NCI-H1048 (cell line): ENCODE measurements at regions not wholly inside any gene's neighbourhood (a gene's known extent, or its start where the extent isn't known, plus 50 kb on each side); places are given as distances from the start of the nearest gene placed in this dataset.
"Not testable (repeated sequence)": the region's sequence is repeated elsewhere in the genome, so short reads cannot be mapped to it uniquely, and the experiment has no call there.

Experiments
- DNase-seq: peaks from one replicate; lab custom pipeline; 2025; lab: John Stamatoyannopoulos, UW

DNA sequence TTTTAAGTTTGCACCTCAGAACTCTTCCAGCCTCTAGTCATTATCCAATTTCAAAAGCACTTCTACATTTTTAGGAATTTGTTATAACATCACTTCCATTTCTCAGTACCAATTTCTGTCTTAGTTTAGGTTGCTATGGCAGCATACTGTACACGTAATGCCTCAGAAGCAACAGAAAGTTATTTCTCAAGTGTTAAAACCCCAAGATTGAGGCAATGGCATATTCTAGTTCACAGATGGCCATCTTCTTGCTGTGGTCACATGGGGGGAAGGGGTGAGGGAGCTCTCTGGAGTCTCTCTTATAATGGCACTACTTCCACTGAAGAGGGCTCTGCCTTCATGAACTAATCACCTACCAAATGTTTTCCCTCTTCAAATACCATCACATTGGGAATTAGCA is 220.3 kb upstream of the CTSO start:
- DNase-seq, result no peak

DNA sequence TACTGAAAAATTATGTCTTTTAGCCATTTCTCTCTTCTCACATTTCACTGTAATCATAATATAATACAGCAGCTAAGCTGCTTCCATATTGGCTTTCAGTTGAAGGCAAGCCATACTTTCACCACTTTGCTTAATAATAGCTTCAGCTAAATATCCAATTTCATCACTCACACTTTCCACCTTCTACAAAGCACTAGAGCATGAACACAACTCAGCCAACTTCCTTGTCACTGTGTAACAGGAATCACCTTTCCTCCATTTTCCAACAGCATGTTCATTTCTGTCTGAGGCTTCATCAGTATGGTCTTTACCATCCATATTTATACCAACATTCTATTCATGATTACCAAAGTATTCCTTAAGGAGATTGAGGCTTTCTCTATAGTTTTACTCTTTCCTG is 219.8 kb upstream of the CTSO start:
- no peak for DNase-seq

DNA sequence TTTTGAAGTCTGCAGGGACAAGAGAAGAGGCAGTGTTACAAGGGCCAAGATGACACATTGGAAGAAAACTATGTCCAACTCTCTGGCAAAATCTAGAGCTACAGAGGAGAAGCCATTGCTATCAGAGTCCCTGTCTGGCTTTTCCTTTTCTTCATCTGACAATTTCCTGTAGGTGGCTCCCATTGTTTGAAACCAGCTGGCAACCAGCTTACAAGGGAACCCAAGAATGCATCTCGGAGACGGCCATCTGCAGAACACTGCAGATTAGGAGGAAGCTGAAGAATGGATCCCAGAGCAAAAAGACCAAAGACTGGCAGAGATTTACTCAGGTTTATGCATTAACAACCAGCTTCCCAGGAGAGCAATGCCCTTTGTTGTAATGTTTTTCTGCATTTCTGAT is 216.2 kb upstream of the CTSO start:
- DNase-seq, result no peak

DNA sequence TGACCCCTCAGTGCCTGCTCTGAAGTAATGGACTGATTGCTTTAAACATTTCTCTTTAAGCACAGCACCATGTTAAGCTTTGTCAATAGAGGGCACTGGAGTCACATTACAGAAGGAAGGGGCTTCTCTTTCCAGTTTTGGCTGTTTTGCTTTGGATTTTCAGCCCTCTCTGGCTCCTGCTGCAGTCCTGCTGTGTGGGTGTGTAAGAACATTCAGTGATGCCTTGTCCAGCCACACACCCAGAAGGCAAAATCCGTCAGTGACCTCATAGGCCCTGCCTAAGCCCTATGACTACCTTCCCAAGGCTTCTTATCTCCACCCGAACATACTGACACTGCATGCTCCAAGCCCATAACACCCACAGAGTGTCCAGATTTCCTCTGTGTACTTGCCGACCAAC is 215.3 kb upstream of the CTSO start:
- DNase-seq, result peak; percentile 1

DNA sequence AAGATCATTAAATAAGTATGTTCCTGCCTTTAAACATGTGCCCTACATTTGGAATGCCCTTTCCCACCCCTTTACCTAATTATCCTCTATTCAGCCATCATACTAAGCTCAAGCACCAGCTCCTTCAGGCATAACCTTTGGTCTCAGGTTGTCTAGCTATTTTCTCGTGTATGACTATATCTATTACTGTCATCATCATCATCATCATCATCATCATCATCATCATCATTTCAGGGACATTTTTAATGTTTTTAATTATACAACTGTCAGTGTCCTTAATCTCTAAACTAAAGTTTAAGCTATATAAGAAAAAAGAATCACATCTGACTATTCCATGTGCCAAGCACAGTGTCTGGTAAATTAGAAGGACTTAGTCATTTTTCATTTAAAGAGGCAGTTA is 214.6 kb upstream of the CTSO start:
- DNase-seq, result no peak

DNA sequence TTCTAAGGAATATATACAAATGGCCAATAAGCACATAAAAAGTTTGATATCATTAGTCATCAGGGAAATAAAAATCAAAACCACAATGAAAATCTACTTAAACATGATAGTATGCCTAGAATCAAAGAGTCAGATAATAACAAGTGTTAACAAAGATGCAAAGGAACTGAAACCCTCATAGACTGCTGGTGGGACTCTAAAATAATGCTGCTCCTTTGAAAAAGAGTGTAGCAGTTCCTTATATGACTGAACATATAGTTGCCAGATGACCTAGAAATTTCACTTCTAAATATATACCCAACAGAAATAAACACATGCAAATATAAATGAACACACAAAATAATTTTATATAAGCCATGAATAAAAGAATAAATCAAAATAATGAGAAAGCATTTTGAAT is 205.1 kb upstream of the CTSO start:
- DNase-seq, result no peak

GRCh38 chr4:156154978-156155377 is 201.3 kb upstream of the CTSO start:
- no peak for DNase-seq

DNA sequence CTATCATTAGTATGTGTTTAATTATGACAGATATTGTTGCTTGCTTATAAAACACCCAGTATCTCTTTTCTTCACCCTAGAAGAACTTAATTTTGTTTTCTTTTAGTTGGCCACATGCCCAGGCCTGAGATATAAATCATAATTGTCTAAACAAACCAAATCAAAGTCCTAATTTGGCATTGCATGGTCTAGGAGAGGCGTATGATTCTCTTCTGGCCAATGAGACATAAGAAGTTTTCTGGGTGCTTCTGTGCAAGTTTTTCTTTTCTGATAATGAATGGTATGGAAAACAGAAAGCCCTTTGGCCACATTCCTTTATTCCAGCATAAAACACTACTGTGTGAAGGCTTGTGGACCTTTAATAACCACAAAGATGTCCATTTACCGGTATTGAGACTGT is 192.9 kb upstream of the CTSO start:
- no peak for DNase-seq

- DNase-seq, result no peak
These were observed 191.3 kb upstream of the CTSO start for GRCh38 chr4:156144961-156145360.

DNA sequence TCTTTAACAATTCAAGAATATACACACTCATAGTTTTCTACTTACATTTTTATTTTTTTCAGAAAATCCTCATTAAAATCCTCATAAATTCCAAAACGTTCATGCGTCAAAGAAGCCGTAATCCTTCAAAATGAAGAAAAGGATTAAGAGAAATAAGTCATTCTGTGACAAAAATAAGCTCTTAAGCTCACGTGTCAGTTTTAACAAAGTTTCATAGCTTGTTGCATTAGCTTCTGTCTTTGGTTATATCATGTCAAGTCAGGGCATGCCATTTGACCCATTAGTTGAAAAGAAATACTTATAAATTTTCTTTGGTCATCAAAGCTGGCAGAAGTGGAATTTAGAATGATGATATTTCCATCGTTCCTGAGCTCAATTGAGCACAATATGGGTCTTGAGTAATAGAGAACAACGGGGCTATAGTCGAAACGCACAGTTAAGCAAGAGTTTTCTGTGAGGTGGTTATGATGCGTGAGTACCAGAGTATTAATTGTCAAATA is 185.2 kb upstream of the CTSO start:
- DNase-seq, result no peak

- DNase-seq, result no peak
These were observed 184.2 kb upstream of the CTSO start for GRCh38 chr4:156137679-156138473.

DNA sequence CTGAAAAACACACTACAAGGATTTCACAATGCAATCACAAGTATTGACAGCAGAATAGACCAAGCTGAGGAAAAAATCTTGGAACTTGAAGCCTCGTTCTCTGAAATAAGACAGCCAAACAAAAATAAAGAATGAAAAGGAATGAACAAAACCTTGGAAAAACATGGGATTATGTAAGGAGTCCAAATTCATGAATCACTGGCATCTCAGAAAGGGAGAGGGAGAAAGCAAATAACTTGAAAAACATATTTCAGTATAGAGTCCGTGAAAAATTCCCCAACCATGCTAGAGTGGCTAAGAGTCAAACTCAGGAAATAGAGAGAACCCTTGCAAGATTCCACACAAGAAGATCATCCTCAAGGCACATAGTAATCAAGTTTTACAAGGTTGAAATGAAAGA is 178.5 kb upstream of the CTSO start:
- no peak for DNase-seq

GRCh38 chr4:156128616-156129015 is 174.9 kb upstream of the CTSO start:
- no peak for DNase-seq

- no peak for DNase-seq
These were observed 165.0 kb upstream of the CTSO start for GRCh38 chr4:156118507-156119220.

DNA sequence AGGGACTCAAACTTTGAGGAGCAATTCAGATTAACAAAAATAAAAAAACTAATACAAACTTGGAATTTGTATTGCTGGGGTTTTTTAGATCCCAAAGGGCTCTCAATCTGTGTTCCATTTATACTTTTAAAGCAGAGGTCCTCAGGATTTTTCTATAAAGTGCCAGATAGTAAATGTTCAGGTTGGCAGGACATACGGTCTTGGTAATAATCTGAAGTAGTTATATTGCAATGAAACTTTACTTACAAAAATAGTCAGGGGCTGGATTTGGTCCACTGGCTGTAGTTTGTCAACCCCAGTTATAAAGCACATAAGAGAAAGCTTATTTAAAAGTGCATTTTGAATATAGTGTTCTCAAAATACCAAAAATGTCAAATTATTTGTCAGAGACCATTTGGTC is 164.1 kb upstream of the CTSO start:
- DNase-seq, result no peak

DNA sequence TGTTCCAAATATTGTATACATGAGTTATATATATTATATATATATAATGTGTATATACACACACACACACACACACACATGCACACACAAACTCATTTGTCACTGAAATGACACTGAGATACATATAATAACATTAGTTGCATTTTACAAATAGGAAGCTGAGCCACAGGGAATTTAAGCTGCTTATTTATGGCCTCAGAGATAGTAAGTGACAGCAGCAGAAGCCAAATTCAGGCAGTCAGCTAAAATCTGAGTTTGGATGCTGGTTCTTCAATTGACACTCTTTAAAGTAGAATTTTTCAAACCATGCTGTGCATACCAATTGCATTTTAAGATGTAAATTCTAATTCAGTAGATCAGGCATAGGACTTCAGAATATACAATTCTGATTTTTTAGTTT is 163.3 kb upstream of the CTSO start:
- no peak for DNase-seq

GRCh38 chr4:156113138-156113765 is 159.6 kb upstream of the CTSO start:
- DNase-seq, result no peak

DNA sequence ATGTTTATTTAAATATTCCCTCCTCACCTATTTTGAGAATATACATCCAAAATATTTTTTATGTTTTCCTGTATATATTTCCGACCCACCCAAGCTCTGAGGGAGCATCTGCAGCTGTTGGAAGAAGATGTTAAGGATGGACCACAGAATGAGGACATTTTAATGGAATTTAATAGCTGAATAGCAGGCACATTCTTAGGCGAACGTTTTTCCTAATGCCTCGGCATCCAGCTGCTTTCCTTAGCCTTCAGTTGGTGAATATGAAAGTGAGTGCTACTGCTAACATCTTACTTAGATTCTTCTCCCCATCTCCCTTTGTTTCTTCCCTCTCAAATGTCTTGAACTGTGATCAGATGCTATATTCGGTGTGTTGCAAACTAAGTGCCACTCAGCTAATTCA is 158.0 kb upstream of the CTSO start:
- DNase-seq, result no peak

DNA sequence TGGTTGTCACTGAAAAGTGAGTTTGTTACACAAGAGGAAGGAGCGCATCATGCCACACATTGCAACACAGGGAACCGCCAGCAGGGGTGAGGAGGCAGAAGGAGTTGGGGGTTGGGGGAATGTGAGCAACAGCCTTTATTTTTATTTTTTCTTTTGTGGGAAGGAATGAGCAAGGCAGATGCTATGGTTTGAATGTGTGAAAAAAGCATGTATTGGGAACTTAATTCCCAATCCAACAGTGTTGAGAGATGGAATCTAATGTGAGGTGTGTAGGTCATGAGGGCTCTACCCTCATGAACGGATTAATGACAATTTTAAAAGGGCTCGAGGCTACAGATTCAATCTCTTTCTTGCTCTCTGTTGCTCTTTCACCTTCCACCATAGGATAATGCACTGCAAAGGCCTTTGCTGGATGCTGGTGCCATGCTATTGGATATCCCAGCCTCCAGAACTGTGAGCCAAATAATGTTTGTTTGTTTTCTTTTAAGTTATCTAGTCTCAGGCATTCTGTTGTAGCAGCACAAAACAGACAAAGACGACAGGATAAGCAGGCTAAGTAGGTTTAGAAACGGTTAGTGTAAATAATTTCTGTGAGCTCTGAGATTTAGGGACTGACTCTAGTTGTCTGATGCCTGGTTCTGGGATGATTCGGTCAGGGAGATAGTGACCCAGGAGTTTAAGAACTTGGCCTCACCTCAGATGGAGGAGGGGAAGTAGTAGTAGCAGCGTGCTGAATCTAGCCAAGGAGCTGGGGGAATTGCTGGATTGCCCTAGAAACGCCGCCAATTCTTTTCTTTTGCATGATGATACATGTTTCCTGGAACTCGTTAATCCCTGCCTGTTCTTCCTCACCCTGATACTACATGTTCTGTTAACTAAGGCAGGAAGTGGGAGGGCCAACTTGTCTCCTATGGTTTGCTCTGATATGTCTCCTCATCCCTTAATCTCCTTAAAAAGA is 156.6 kb upstream of the CTSO start:
- DNase-seq, result no peak

DNA sequence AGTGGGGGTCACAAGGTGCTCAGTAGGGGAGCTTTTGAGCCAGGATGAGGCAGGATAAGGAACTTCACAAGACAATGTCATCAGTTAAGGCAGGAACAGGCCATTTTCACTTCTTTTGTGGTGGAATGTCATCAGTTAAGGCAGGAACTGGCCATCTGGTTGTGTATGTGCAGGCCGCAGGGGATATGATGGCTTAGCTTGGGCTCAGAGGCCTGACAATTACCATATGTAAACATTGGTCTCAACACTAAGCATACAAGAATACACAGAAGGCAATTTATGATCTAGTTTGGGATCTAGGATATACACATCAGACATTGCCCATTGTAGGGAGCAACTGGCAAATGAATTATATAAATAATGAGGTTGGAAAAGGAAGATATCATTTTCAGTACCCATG is 155.4 kb upstream of the CTSO start:
- not testable (repeated sequence) for DNase-seq

- DNase-seq, result no peak
These were observed 149.6 kb upstream of the CTSO start for GRCh38 chr4:156103311-156103710.

DNA sequence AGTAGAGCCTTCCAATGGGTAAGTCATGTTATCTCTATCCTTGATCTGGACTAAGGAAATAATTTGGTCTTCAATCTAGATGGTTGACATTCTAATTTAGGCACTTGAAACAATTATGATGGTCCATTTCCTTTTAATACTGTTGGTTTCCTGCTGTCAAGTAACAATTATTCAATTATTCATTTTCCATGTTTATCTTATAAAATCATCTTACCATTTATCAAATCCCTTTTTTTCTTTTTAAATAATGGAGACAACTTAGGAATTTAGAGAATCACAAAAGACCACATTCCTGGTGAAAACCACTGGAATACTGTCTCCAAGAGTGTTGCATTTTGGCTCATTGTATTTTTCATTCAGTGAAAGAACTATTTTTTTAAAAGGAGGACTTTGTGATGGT is 148.7 kb upstream of the CTSO start:
- no peak for DNase-seq
